K562 (cell line): ENCODE measurements at regions not wholly inside any gene's neighbourhood (a gene's known extent, or its start where the extent isn't known, plus 50 kb on each side); places are given as distances from the start of the nearest gene placed in this dataset.
A peak's percentile ranks its signal among the peaks of the same experiment; 100 is the strongest.

Experiments used
- ARHGAP35 ChIP-seq: fragments of 450-650 bp; IDR thresholded peaks from 2 replicates; pipeline ENCODE4 v1.6.1; 2018; ENCODE audit not compliant: partially characterized antibody
- CC2D1A ChIP-seq: fragments of 450-650 bp; IDR thresholded peaks from 2 replicates; pipeline ENCODE4 v1.6.1; 2017; ENCODE audit warnings: mild to moderate bottlenecking
- ELK3 ChIP-seq: fragments of 450-650 bp; formaldehyde crosslinking; IDR thresholded peaks from 2 replicates; pipeline ENCODE4 v1.4.0; 2020; ENCODE audit warnings: mild to moderate bottlenecking
- FOXP1 ChIP-seq: sonication (generic); formaldehyde crosslinking; IDR thresholded peaks from 2 replicates; pipeline ENCODE4 v1.8.0; 2022; ENCODE audit warnings: mild to moderate bottlenecking, missing genetic modification reagents
- GATAD2B ChIP-seq: fragments of 450-650 bp; IDR thresholded peaks from 2 replicates; pipeline ENCODE4 v1.6.1; 2017; ENCODE audit warnings: mild to moderate bottlenecking, borderline replicate concordance
- IFI16 ChIP-seq: fragments of 250-450 bp; sonication (Bioruptor Pico); IDR thresholded peaks from 2 replicates; pipeline ENCODE4 v2.1.2; 2022; ENCODE audit warnings: mild to moderate bottlenecking, inconsistent platforms
- KAT8 ChIP-seq: fragments of 450-650 bp; IDR thresholded peaks from 2 replicates; pipeline ENCODE4 v1.6.1; 2016; ENCODE audit warnings: low read depth, mild to moderate bottlenecking
- KDM1A ChIP-seq, 2 experiments: fragments of 450-650 bp; IDR thresholded peaks; 2 replicates each; pipeline ENCODE4 v1.6.1; 2016; ENCODE audit warnings: mild to moderate bottlenecking in 2 of 2
- MBD2 ChIP-seq: sonication (generic); IDR thresholded peaks from 2 replicates; pipeline ENCODE4 v1.6.1; 2016; ENCODE audit warnings: low read depth, borderline replicate concordance
- MCM5 ChIP-seq: fragments of 450-650 bp; IDR thresholded peaks from 2 replicates; pipeline ENCODE4 v1.6.1; 2016; ENCODE audit warnings: low read depth
- MED1 ChIP-seq: sonication (generic); formaldehyde crosslinking; IDR thresholded peaks from 2 replicates; pipeline ENCODE4 v1.8.1; 2023; ENCODE audit warnings: missing genetic modification reagents, borderline replicate concordance
- NEUROD1 ChIP-seq: fragments of 150-350 bp; IDR thresholded peaks from 2 replicates; pipeline ENCODE4 v1.6.1; 2014; ENCODE audit warnings: borderline replicate concordance, low read length, low read depth; ENCODE audit not compliant: partially characterized antibody
- NFIX ChIP-seq: fragments of 250-450 bp; sonication (Bioruptor Pico); IDR thresholded peaks from 2 replicates; pipeline ENCODE4 v1.4.0; 2020; ENCODE audit warnings: low read depth, mild to moderate bottlenecking, moderate library complexity
- NFXL1 ChIP-seq: fragments of 450-650 bp; formaldehyde crosslinking; IDR thresholded peaks from 2 replicates; pipeline ENCODE4 v1.4.0; 2021; ENCODE audit warnings: mild to moderate bottlenecking
- OTX1 ChIP-seq: fragments of 450-650 bp; formaldehyde crosslinking; IDR thresholded peaks from 2 replicates; pipeline ENCODE4 v1.4.0; 2022; ENCODE audit warnings: mild to moderate bottlenecking
- RBBP5 ChIP-seq: fragments of 200-600 bp; sonication (generic); IDR thresholded peaks from 2 replicates; pipeline ENCODE4 v1.6.1; 2012; ENCODE audit warnings: borderline replicate concordance, mild to moderate bottlenecking, low read length, control low read depth, inconsistent platforms; ENCODE audit not compliant: insufficient read depth, poor library complexity, severe bottlenecking
- SETDB1 ChIP-seq: IDR thresholded peaks from one replicate; pipeline ENCODE4 v1.6.1; 2012; ENCODE audit warnings: low read length, control low read depth, inconsistent platforms
- SRSF7 ChIP-seq: fragments of 200-400 bp; formaldehyde crosslinking; optimal IDR thresholded peaks from 2 replicates; pipeline ENCODE3; 2017; ENCODE audit warnings: mild to moderate bottlenecking, low read depth, low read length
- TAF15 ChIP-seq: fragments of 200-400 bp; formaldehyde crosslinking; IDR thresholded peaks from 2 replicates; pipeline ENCODE4 v1.6.1; 2017; ENCODE audit warnings: mild to moderate bottlenecking, low read depth, low read length, moderate library complexity
- THRB ChIP-seq: fragments of 450-650 bp; formaldehyde crosslinking; conservative IDR thresholded peaks from 2 replicates; pipeline ENCODE4 v1.4.0; 2022; ENCODE audit warnings: mild to moderate bottlenecking, missing genetic modification characterization
- ZFP30 ChIP-seq: fragments of 250-450 bp; sonication (Bioruptor Pico); IDR thresholded peaks from 2 replicates; pipeline ENCODE4 v1.8.0; 2022; ENCODE audit warnings: moderate library complexity, mild to moderate bottlenecking, inconsistent platforms, borderline replicate concordance
- ZNF639 ChIP-seq, 2 experiments: fragments of 200-800 bp in 1 of 2; sonication (Bioruptor generic) in 1 of 2; sonication (generic) in 1 of 2; formaldehyde crosslinking in 1 of 2; IDR thresholded peaks in 1 of 2; conservative IDR thresholded peaks in 1 of 2; 2 replicates each; pipeline versions ENCODE4 v1.5.0 to v1.6.1; 2016 to 2020; ENCODE audit warnings: missing compliant biosample characterization in 1 of 2, missing genetic modification characterization in 1 of 2, missing genetic modification reagents in 1 of 2
- TF ChIP-seq, protein P1 (sequence below): fragments of 450-650 bp; formaldehyde crosslinking; IDR thresholded peaks from 2 replicates; pipeline ENCODE4 v1.4.0; 2022; ENCODE audit warnings: missing genetic modification characterization

GRCh38 chr16:8182761-8183160 is 407.6 kb downstream of the TMEM114 start (continued):
- TF ChIP-seq, protein P1, sequence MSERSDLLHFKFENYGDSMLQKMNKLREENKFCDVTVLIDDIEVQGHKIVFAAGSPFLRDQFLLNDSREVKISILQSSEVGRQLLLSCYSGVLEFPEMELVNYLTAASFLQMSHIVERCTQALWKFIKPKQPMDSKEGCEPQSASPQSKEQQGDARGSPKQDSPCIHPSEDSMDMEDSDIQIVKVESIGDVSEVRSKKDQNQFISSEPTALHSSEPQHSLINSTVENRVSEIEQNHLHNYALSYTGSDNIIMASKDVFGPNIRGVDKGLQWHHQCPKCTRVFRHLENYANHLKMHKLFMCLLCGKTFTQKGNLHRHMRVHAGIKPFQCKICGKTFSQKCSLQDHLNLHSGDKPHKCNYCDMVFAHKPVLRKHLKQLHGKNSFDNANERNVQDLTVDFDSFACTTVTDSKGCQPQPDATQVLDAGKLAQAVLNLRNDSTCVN = no peak
- TF ChIP-seq KAT8 = no peak
- peak; percentile 92 for TF ChIP-seq NEUROD1
- no peak; the same call in 1 of the 2 replicates for TF ChIP-seq THRB
- TF ChIP-seq ELK3 (CRISPR knock-in tag) = no peak
- no peak for TF ChIP-seq NFXL1 (CRISPR knock-in tag)
- no peak for TF ChIP-seq MED1 (CRISPR knock-in tag)
- TF ChIP-seq ARHGAP35 = no peak
- no peak for TF ChIP-seq NFIX (CRISPR knock-in tag)
- peak; percentile 72; the same call in 1 of the 2 replicates for TF ChIP-seq GATAD2B
- no peak for TF ChIP-seq FOXP1 (CRISPR knock-in tag)
- TF ChIP-seq IFI16 (CRISPR knock-in tag) = no peak
- no peak for TF ChIP-seq RBBP5
- no peak for TF ChIP-seq OTX1 (CRISPR knock-in tag)
- TF ChIP-seq ZFP30 (CRISPR knock-in tag) = no peak
- peak; percentile 88 for TF ChIP-seq MBD2
- peak; percentile 96; the same call in 1 of the 2 replicates for TF ChIP-seq CC2D1A
- no peak for TF ChIP-seq TAF15
- peak in 1 of 2 experiments; percentile 78; a peak in 2 of 4 replicates for TF ChIP-seq ZNF639 (CRISPR knock-in tag; conservative IDR thresholded peaks at IDR 0.05 in 1 of 2, IDR thresholded peaks at IDR 0.05 in 1 of 2)
- no peak for TF ChIP-seq SRSF7
- no peak for TF ChIP-seq MCM5
- TF ChIP-seq SETDB1 = no peak
- peak; percentile 93 to 97 for TF ChIP-seq KDM1A (IDR thresholded peaks at IDR 0.05)
